ENCODE measurements at regions not wholly inside any gene's neighbourhood (a gene's known extent, or its start where the extent isn't known, plus 50 kb on each side); places are given as distances from the start of the nearest gene placed in this dataset.

- no peak overlapping the region for H3K4me2 ChIP-seq (ENCODE audit: insufficient read depth, insufficient read length, low read length)
- WGBS (ENCODE audit: extremely low coverage, insufficient read length, low lambda C conversion rate), result no CpG with 5 or more reads among the region's 3 CpGs
- H4K91ac ChIP-seq (ENCODE audit: insufficient read length, low read depth, low read length), result no peak overlapping the region
- H4K20me1 ChIP-seq (ENCODE audit: control insufficient read depth, insufficient read depth, insufficient read length), result no peaks in the 10 kb centered on the region
- TF ChIP-seq CTCF (conservative IDR thresholded peaks at IDR 0.05), result no peak
- peaks cover 16 to 19% of the 10 kb centered on the region in 2 experiments for H3K4me1 Mint-ChIP-seq
- H2AFZ ChIP-seq (ENCODE audit: low read length), result no peak overlapping the region
- H3K27ac Mint-ChIP-seq, result no peak overlapping the region; a peak in 1 of 7 replicates
- H2AK5ac ChIP-seq (ENCODE audit: insufficient read length, low read length), result no peak overlapping the region
- peaks cover 0 to 5% (median 0%) of the 10 kb centered on the region in 3 experiments; a peak in 1 of 7 replicates for H3K36me3 Mint-ChIP-seq (ENCODE audit: insufficient read depth in 1 of 3, low read depth in 3 of 3)
- peaks cover 3% of the 10 kb centered on the region; the same call in 1 of the 2 replicates for H3K4me1 ChIP-seq (ENCODE audit: insufficient read depth, low read length)
- no peak overlapping the region for H3T11ph ChIP-seq (ENCODE audit: low read length)
- H3K4ac ChIP-seq (ENCODE audit: low read depth, low read length), result no peak overlapping the region
- H3K4me3 Mint-ChIP-seq, result no peak overlapping the region
- H3K27me3 ChIP-seq (ENCODE audit: insufficient read depth, low read length), result 0 out of 2 replicates have a peak, but pooled peaks cover 2% of the 10 kb centered on the region
- H4K8ac ChIP-seq (replicated peaks; ENCODE audit: insufficient read length, low read depth, low read length), result no peak overlapping the region
- no peaks in the 10 kb centered on the region for H3K9me3 ChIP-seq (ENCODE audit: control insufficient read depth, low read depth, low read length)
- H2BK20ac ChIP-seq (ENCODE audit: low read depth, low read length, poor library complexity, severe bottlenecking), result no peak overlapping the region
- no peaks in the 10 kb centered on the region for H3K79me1 ChIP-seq (ENCODE audit: insufficient read depth, low read depth, low read length, poor library complexity, severe bottlenecking)
- no peak overlapping the region for H3K56ac ChIP-seq (ENCODE audit: insufficient read length, low read depth, low read length)
- H3K18ac ChIP-seq (ENCODE audit: insufficient read length, low read depth, low read length), result no peak overlapping the region
- no peak overlapping the region for H3K9ac ChIP-seq (ENCODE audit: extremely low read depth, insufficient read length, low read length)
- H3K14ac ChIP-seq (ENCODE audit: insufficient read depth, low read length), result no peak overlapping the region
- no peak overlapping the region for H2BK5ac ChIP-seq (ENCODE audit: insufficient read length, low read length)
- no peaks in the 10 kb centered on the region; the same call in 1 of the 2 replicates for H3K27me3 Mint-ChIP-seq (ENCODE audit: low read depth)
- no peaks in the 10 kb centered on the region for H3K23me2 ChIP-seq (ENCODE audit: insufficient read length, low read depth, low read length, poor library complexity, severe bottlenecking)
- H3K23ac ChIP-seq (ENCODE audit: insufficient read length, low read depth, low read length), result no peak overlapping the region
- no peak overlapping the region for H3K27ac ChIP-seq (ENCODE audit: insufficient read length, low read depth, low read length)
- H2BK15ac ChIP-seq (ENCODE audit: low read depth, low read length), result no peak overlapping the region
- no peak overlapping the region for H4K5ac ChIP-seq (ENCODE audit: insufficient read length, low read depth, low read length)
- H2BK120ac ChIP-seq (ENCODE audit: low read depth, low read length, poor library complexity, severe bottlenecking), result no peak overlapping the region
- H2BK12ac ChIP-seq (ENCODE audit: insufficient read length, low read depth, low read length), result no peak overlapping the region
- H3K9me3 Mint-ChIP-seq, result no peaks in the 10 kb centered on the region
- no peak for DNase-seq
- no peaks in the 10 kb centered on the region for H3K79me2 ChIP-seq (ENCODE audit: insufficient read depth, low read length)
Observed at GRCh38 chr5:123746683-123747360, 234.8 kb downstream of the CSNK1G3 start.
